ENCODE measurements at regions not wholly inside any gene's neighbourhood (a gene's known extent, or its start where the extent isn't known, plus 50 kb on each side); places are given as distances from the start of the nearest gene placed in this dataset.

DNA sequence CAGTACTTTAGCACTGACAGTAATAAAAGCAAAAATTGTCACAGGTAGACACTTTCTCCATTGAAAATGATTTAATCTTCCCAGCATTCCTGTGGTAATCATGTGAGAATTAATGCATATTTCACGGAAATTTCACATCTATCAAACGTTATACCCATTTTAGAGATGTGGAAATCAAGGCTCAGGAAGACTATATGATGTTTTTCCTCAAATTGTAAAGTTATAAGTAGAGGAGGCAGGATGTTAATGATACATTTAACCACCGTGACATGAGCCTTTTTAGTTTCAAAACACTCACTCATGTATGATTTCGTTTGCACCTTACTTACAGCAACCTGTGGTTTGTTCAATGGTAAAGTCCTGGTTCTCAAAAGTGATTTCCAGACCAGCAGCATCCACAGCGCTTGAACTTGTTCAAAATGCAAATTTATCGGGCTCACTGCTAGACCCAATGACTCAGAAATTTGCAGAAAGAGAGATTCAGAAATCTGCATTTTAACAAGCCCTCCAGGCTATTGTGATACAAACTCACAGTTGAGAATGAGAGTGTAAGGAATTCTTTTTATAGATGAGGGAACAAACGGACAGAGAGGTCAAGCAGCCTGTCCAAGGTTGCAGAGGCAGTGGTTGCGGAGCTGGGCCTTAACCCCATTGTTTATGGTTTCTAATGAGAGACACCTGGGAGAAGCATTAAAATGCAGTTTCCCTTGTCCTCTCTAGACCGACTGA, 654.8 kb upstream of the TBX3 start:
- H3K4me1 ChIP-seq (ENCODE audit: insufficient read depth, low read length) = peaks cover 45% of the 10 kb centered on the region
- BruUV-seq (replicated peaks) = no TSS peak
- no peak overlapping the region for H3K4me3 ChIP-seq (ENCODE audit: low read length)
- H3K4me2 ChIP-seq (ENCODE audit: low read length) = peak overlapping the region; percentile 8; the same call in 1 of the 2 replicates
- no peak overlapping the region for H2AFZ ChIP-seq (ENCODE audit: low read length)
- H3K9me2 ChIP-seq (replicated peaks; ENCODE audit: low read length) = no peaks in the 10 kb centered on the region
- ATAC-seq (peak; percentile 16), DNase-seq (peak; percentile 60)
- no peak for TF ChIP-seq EZH2 (IDR thresholded peaks at IDR 0.05; ENCODE audit: low read length, unreplicated experiment)
- no peak for TF ChIP-seq EZH2phosphoT487 (IDR thresholded peaks at IDR 0.05; ENCODE audit: borderline replicate concordance, low read length)
- TF ChIP-seq, protein P1, sequence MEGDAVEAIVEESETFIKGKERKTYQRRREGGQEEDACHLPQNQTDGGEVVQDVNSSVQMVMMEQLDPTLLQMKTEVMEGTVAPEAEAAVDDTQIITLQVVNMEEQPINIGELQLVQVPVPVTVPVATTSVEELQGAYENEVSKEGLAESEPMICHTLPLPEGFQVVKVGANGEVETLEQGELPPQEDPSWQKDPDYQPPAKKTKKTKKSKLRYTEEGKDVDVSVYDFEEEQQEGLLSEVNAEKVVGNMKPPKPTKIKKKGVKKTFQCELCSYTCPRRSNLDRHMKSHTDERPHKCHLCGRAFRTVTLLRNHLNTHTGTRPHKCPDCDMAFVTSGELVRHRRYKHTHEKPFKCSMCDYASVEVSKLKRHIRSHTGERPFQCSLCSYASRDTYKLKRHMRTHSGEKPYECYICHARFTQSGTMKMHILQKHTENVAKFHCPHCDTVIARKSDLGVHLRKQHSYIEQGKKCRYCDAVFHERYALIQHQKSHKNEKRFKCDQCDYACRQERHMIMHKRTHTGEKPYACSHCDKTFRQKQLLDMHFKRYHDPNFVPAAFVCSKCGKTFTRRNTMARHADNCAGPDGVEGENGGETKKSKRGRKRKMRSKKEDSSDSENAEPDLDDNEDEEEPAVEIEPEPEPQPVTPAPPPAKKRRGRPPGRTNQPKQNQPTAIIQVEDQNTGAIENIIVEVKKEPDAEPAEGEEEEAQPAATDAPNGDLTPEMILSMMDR (conservative IDR thresholded peaks at IDR 0.05; ENCODE audit: low read depth, low read length) = no peak
- H3K9ac ChIP-seq (ENCODE audit: low read length) = peak overlapping the region; percentile 37; the same call in 1 of the 2 replicates
- H3F3A ChIP-seq (ENCODE audit: low read length, unreplicated experiment) = no peaks in the 10 kb centered on the region
- POLR2A ChIA-PET (ENCODE audit: unreplicated experiment) = no interaction called here
- intact Hi-C loops (cut with micrococcal nuclease) = no loop called here
- CTCF ChIA-PET = no interaction called here
- H3K27ac ChIP-seq (ENCODE audit: low read length) = peak overlapping the region; percentile 66
- H3K9me3 ChIP-seq (ENCODE audit: low read length) = no peaks in the 10 kb centered on the region
- no peaks in the 10 kb centered on the region for H4K20me1 ChIP-seq (ENCODE audit: low read length)
- no peaks in the 10 kb centered on the region for H3K79me2 ChIP-seq (ENCODE audit: low read length)
- H3K27me3 ChIP-seq (ENCODE audit: low read length) = no peaks in the 10 kb centered on the region
- no peaks in the 10 kb centered on the region for H3K36me3 ChIP-seq (ENCODE audit: low read depth, low read length)

DNA sequence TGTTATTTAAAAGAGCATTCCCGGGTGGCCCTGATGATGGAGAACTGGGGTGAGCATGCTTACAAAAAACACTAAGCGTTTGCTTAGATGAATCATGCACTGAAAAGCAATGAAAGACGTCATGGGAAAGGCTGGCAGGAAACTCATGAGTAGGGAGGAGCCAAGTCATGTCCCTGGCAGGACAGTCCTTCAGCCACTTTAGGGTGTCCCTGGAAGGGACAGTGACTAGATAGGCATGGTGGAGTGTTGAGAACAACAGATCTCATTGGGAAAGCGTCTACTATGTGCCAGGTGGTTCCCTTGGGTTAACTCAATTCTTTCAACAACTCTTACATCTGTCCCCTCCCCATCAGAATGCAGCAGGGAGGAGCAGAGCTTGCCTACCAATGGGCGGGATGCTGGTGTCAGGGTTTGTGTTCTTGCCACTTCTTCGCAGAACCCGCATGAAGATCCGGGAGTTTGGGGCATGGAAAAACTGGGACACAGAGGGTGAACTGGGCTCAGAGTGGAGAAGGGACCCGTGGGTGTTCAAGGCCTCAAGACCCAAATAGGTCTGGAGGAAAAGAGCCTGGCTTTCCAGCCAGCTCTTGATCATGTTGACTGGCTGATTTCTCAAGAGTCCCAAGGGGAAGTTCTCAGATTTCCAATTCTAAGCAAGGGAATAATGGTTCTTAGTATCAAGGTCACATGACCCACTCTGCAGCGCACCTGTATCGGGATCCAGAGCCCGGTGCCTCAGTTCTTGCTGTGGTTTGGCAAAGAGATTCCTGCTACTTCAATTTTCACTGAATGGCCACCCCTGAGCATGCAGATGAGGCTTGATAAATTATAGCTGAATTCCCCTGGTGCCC, 653.9 kb upstream of the TBX3 start:
- peak; percentile 78 for ATAC-seq
- TF ChIP-seq EZH2 (IDR thresholded peaks at IDR 0.05; ENCODE audit: low read length, unreplicated experiment) = no peak
- H3K9me3 ChIP-seq (ENCODE audit: low read length) = no peaks in the 10 kb centered on the region
- peak; percentile 93 for DNase-seq
- no peak overlapping the region for H2AFZ ChIP-seq (ENCODE audit: low read length)
- no peaks in the 10 kb centered on the region for H4K20me1 ChIP-seq (ENCODE audit: low read length)
- H3K27ac ChIP-seq (ENCODE audit: low read length) = peak overlapping the region; percentile 66
- no peaks in the 10 kb centered on the region for H3K9me2 ChIP-seq (replicated peaks; ENCODE audit: low read length)
- no peaks in the 10 kb centered on the region for H3F3A ChIP-seq (ENCODE audit: low read length, unreplicated experiment)
- CTCF ChIA-PET = interaction anchor here (0.6 kb wide), 1 partner anchor 675 kb away, joined by 6 read pairs; no protein-coding TSS in a partner anchor
- no peaks in the 10 kb centered on the region for H3K27me3 ChIP-seq (ENCODE audit: low read length)
- intact Hi-C loops (cut with micrococcal nuclease) = loop anchor here (2.0 kb wide), 1 partner anchor 669 kb away; no protein-coding TSS in a partner anchor
- H3K4me2 ChIP-seq (ENCODE audit: low read length) = no peak overlapping the region
- H3K4me3 ChIP-seq (ENCODE audit: low read length) = no peak overlapping the region
- no peaks in the 10 kb centered on the region for H3K79me2 ChIP-seq (ENCODE audit: low read length)
- POLR2A ChIA-PET (ENCODE audit: unreplicated experiment) = no interaction called here
- peaks cover 45% of the 10 kb centered on the region for H3K4me1 ChIP-seq (ENCODE audit: insufficient read depth, low read length)
- no TSS peak for BruUV-seq (replicated peaks)
- peak overlapping the region; percentile 37; the same call in 1 of the 2 replicates for H3K9ac ChIP-seq (ENCODE audit: low read length)
- H3K36me3 ChIP-seq (ENCODE audit: low read depth, low read length) = no peaks in the 10 kb centered on the region

DNA sequence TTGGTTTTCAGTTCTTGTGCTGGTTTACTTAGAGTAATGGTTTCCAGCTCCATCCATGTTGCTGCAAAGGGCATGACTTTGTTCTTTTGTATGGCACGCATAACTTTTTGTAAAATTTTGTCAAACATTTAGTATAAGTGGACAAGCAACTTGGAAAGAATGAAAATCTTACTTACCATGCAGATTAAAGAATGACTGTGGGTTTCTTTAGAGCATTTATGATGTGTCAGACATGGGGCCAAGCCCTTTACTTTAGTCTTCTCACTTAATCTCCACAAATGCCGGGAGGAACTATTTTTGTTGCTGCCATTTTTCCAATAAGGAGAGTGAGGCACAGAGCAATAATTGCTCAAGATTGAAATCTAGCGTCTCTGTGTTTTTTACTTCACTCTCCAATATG, 652.5 kb upstream of the TBX3 start:
- no TSS peak for BruUV-seq (replicated peaks)
- Histone ChIP-seq H3K9ac (ENCODE audit: low read length) (no peak overlapping the region), H2AFZ (ENCODE audit: low read length) (no peak overlapping the region), H3F3A (ENCODE audit: low read length, unreplicated experiment) (no peaks in the 10 kb centered on the region), H3K9me3 (ENCODE audit: low read length) (no peaks in the 10 kb centered on the region), H3K27ac (ENCODE audit: low read length) (0 out of 2 replicates have a peak overlapping the region, but pooled peaks have one; percentile 6), H3K36me3 (ENCODE audit: low read depth, low read length) (no peaks in the 10 kb centered on the region), H3K27me3 (ENCODE audit: low read length) (no peaks in the 10 kb centered on the region), H3K4me3 (ENCODE audit: low read length) (no peak overlapping the region), H3K9me2 (replicated peaks; ENCODE audit: low read length) (no peaks in the 10 kb centered on the region), H3K4me1 (ENCODE audit: insufficient read depth, low read length) (peaks cover 38% of the 10 kb centered on the region), H4K20me1 (ENCODE audit: low read length) (no peaks in the 10 kb centered on the region), H3K4me2 (ENCODE audit: low read length) (no peak overlapping the region), H3K79me2 (ENCODE audit: low read length) (no peaks in the 10 kb centered on the region)
- CTCF ChIA-PET = no interaction called here
- POLR2A ChIA-PET (ENCODE audit: unreplicated experiment) = no interaction called here
- TF ChIP-seq, protein P1 (conservative IDR thresholded peaks at IDR 0.05; ENCODE audit: low read depth, low read length) = no peak
- TF ChIP-seq EZH2phosphoT487 (IDR thresholded peaks at IDR 0.05; ENCODE audit: borderline replicate concordance, low read length) (no peak), EZH2 (IDR thresholded peaks at IDR 0.05; ENCODE audit: low read length, unreplicated experiment) (no peak)
- DNase-seq (no peak), ATAC-seq (no peak)
- intact Hi-C loops (cut with micrococcal nuclease) = loop anchor here (2.0 kb wide), 1 partner anchor 668 kb away; no protein-coding TSS in a partner anchor
